ENCODE measurements at regions not wholly inside any gene's neighbourhood (a gene's known extent, or its start where the extent isn't known, plus 50 kb on each side); places are given as distances from the start of the nearest gene placed in this dataset.

- DNase-seq (ENCODE audit: low read depth): no peak
These were observed 72.9 kb upstream of the HK2 start for GRCh38 chr2:74760875-74761630.

DNA sequence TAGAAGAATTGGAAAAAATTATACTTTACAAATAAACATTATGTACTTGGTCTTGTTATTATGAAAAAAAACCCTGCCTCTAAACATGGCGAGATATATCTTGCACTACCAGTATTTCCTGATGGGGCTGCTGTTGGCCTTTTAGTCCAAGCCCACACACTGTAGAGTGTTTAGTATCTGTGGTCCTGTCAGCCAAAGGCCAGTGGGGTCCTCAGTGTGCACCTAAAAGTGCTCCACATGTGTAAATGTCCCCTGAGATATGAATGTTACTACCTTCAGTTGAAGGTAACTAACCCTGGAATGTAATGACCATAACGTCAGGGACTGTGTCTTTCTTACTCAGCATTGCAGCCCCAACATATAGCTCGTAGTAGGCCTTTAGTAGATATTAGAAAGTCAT is 71.1 kb upstream of the HK2 start:
- DNase-seq (ENCODE audit: low read depth): no peak

- DNase-seq (ENCODE audit: low read depth): no peak
These were observed 69.9 kb upstream of the HK2 start for GRCh38 chr2:74763962-74764428.

DNA sequence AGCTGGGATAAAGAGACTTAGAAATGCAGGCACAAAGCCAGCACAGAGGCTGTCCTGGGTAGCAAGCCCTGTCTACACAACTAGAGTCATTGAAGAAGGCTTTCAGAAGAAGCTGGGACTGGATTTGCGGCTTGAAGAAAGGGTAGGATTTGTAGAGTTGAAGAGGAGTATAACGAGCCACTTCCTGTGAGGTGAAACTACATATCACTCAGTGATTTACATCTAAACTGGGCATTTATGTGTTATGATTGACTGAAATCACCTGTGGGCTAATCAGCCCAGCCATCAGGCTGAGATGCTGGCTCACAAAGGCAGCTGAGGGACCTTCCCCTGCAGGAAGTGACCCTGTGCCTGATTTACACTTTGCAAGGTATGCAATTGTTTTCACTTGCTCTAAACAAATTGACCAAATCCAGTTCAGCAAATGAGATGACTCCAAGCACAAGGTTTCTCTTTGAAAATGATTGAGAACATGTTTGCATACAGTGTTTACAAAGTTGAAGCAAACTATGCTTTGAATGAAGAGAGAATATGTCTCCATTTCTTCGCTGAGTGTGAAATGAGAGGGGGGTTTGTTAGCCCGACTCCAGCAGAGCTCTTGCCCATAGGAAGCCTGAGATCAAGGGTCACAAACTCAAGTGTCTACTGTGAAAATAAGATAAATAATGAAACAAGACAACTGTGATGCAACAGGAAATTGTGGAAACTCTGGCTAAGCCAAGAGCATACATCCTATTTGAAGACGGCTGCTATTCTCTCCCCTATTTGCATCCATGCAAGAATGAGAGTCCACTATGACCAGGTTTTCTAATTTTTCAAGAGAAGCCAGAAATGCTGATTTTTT is 69.3 kb upstream of the HK2 start:
- DNase-seq (ENCODE audit: low read depth): no peak

GRCh38 chr2:74766780-74767179 is 67.1 kb upstream of the HK2 start:
- DNase-seq (ENCODE audit: low read depth): no peak

DNA sequence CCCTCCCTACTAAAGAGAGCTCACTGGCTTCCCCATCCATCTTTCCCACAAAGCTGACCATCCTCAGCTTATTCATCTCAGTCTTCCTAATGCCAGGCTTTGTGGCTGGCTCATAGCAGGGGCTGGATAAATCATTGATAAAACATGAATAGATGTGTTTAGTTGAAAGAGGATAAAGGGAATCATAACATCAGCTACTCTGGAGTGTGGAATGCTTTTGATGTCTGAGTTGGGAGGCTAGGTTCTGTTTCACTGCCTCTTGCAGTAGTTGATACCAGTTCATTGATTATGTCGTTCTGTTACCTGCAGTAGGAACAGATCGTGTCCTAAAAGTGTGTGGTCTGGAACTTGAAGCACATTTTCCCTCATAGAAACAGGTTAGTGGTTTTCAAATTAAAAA is 66.3 kb upstream of the HK2 start:
- no peak for DNase-seq (ENCODE audit: low read depth)

GRCh38 chr2:74768401-74768914 is 65.5 kb upstream of the HK2 start:
- peak; percentile 67 for DNase-seq (ENCODE audit: low read depth)

GRCh38 chr2:74772046-74772445 is 61.9 kb upstream of the HK2 start:
- DNase-seq (ENCODE audit: low read depth): no peak

GRCh38 chr2:74777161-74777900 is 56.6 kb upstream of the HK2 start:
- DNase-seq (ENCODE audit: low read depth): no peak

GRCh38 chr2:74778381-74779264 is 55.3 kb upstream of the HK2 start:
- no peak for DNase-seq (ENCODE audit: low read depth)

GRCh38 chr2:74779265-74779558 is 54.7 kb upstream of the HK2 start:
- no peak for DNase-seq (ENCODE audit: low read depth)

- no peak for DNase-seq (ENCODE audit: low read depth)
These were observed 54.3 kb upstream of the HK2 start for GRCh38 chr2:74779587-74780135.

Data from CMK (cell line).